Activated CD8-positive, alpha-beta T cell treated with anti-CD3 and anti-CD28 coated beads, Interleukin-2, amount 10 ng/mL, durations not matched to agents 7 days and 5 days (primary cell): ENCODE measurements at regions not wholly inside any gene's neighbourhood (a gene's known extent, or its start where the extent isn't known, plus 50 kb on each side); places are given as distances from the start of the nearest gene placed in this dataset.
"Not testable (repeated sequence)": the region's sequence is repeated elsewhere in the genome, so short reads cannot be mapped to it uniquely, and the experiment has no call there.

Source experiments
- ATAC-seq: fragments of 150-1000 bp; cut with Tn5 transposase; one replicate; pipeline ENCODE4 v1.10.0; 2021; ENCODE audit warnings: moderate library complexity
- CTCF ChIA-PET: fragments of 350-600 bp; sonication (Branson Sonifier 250); formaldehyde crosslinking; loops from one replicate; lab custom pipeline; 2021; ENCODE audit warnings: antibody characterized with exemption; lab: Charles Lee
- POLR2A ChIA-PET: fragments of 350-600 bp; sonication (Branson Sonifier 250); formaldehyde crosslinking; loops from one replicate; lab custom pipeline; 2021; ENCODE audit warnings: antibody characterized with exemption; lab: Charles Lee
- DNase-seq: peaks from one replicate; pipeline ENCODE4 v3.0.0-alpha.2; 2020
- H3K27ac Mint-ChIP-seq: one replicate; pipeline ENCODE4 v1.8.0; 2021; ENCODE audit warnings: mild to moderate bottlenecking, mixed read lengths
- H3K27me3 Mint-ChIP-seq: one replicate; pipeline ENCODE4 v1.8.0; 2021; ENCODE audit warnings: low read depth, mixed read lengths
- H3K36me3 Mint-ChIP-seq: one replicate; pipeline ENCODE4 v1.8.0; 2021; ENCODE audit warnings: low read depth, mixed read lengths
- H3K4me1 Mint-ChIP-seq: one replicate; pipeline ENCODE4 v1.8.0; 2021; ENCODE audit warnings: low read depth, mixed read lengths
- H3K4me3 Mint-ChIP-seq: one replicate; pipeline ENCODE4 v1.8.0; 2021; ENCODE audit warnings: mild to moderate bottlenecking, mixed read lengths
- H3K9me3 Mint-ChIP-seq: one replicate; pipeline ENCODE4 v1.8.0; 2022; ENCODE audit warnings: mixed read lengths; ENCODE audit not compliant: insufficient read depth

DNA sequence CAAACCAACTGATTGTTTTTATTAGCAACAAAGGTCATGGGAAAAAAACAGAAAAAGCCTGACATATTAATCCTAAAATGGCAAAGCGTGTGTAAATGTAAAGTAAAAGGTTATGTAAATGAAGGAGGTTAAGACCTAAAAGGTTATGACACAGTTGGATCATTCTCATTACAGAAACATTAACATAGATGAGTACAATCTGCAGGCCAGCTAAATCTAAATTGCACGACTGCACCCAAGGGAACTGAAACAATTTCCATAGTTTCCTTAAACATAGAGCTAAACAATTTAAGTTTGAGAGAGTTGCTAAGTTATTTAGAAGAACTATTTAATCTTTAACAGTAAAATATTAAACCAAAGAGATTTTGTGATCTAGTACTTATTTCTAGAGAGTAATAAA is 151.6 kb upstream of the UBE2E3 start:
- ChIA-PET POLR2A (no interaction called here), CTCF (no interaction called here)
- no peak overlapping the region for H3K4me3 Mint-ChIP-seq
- ATAC-seq: no peak
- H3K36me3 Mint-ChIP-seq: no peaks in the 10 kb centered on the region
- no peak for DNase-seq
- H3K9me3 Mint-ChIP-seq: no peaks in the 10 kb centered on the region
- H3K4me1 Mint-ChIP-seq: no peaks in the 10 kb centered on the region
- no peak overlapping the region for H3K27ac Mint-ChIP-seq
- H3K27me3 Mint-ChIP-seq: no peaks in the 10 kb centered on the region

DNA sequence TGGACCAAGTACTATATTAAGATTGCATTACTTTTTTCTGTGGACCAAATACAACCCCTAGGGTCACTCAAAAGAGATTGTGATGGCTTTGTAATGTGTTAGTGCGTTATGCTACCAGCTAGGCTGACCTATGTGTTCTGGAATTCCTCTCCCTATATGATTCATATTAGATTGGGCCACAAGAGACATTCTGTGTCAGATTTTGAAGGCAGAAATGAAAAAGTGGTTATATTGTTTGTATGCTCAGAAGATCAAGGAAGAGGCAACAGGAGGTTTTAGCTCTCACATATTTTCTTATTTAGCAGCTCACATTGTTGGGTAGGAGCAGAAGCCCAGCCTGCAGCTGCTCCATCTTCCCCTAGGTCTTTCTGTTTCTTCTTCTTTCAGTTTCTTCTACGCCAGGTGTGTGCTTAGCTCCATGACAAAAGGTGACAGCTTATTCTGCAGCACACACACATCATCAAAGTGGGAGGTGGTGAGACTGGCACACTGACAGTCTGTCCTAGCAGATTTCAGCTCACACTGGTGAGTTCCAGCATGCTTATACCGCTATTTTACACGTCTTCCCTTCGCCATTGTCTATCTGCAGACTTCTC is 156.8 kb upstream of the UBE2E3 start:
- Mint-ChIP-seq H3K36me3 (no peaks in the 10 kb centered on the region), H3K4me1 (no peaks in the 10 kb centered on the region), H3K9me3 (no peaks in the 10 kb centered on the region), H3K27me3 (no peaks in the 10 kb centered on the region), H3K4me3 (no peak overlapping the region), H3K27ac (no peak overlapping the region)
- POLR2A ChIA-PET: no interaction called here
- no peak for ATAC-seq
- DNase-seq: no peak
- CTCF ChIA-PET: no interaction called here

DNA sequence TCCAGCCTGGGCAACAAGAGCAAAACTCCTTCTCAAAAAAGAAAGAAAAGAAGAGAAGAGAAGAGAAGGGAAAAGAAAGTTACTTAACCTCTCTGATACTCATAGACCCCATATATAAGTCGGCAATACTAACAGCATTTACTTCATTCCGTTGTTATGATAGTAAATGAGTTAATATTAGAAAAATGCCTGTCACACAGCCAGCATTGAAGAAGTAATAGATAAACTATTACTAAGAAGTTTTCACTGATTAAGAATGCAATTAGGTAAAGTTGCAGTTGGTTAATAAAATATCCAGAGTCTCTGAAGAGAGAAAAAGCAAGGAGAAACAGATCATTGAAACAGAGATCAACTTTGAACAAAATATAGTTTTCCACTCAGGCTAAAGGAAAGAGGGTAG is 161.3 kb upstream of the UBE2E3 start:
- DNase-seq (no peak), ATAC-seq (no peak)
- no peaks in the 10 kb centered on the region for H3K4me1 Mint-ChIP-seq
- H3K27me3 Mint-ChIP-seq: no peaks in the 10 kb centered on the region
- POLR2A ChIA-PET: no interaction called here
- CTCF ChIA-PET: no interaction called here
- H3K9me3 Mint-ChIP-seq: no peaks in the 10 kb centered on the region
- no peak overlapping the region for H3K27ac Mint-ChIP-seq
- no peaks in the 10 kb centered on the region for H3K36me3 Mint-ChIP-seq
- H3K4me3 Mint-ChIP-seq: no peak overlapping the region

DNA sequence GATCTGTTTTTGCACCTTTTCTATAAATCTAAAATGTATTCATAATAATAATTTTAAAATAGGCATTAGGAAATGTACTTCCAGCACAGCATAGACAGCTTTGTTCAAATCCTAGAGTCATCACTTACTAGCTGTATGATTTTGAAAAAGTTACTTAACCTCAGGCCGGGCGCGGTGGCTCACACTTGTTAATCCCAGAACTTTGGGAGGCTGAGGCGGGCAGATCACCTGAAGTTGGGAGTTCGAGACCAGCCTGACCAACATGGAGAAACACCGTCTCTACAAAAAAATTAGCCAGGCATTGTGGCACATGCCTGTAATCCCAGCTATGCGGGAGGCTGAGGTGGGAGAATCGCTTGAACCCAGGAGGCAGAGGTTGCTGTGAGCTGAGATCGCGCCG is 161.7 kb upstream of the UBE2E3 start:
- H3K27ac Mint-ChIP-seq, ATAC-seq, H3K4me1 Mint-ChIP-seq, CTCF ChIA-PET, POLR2A ChIA-PET, DNase-seq, H3K27me3 Mint-ChIP-seq, H3K9me3 Mint-ChIP-seq, H3K4me3 Mint-ChIP-seq, H3K36me3 Mint-ChIP-seq: not testable (repeated sequence)

DNA sequence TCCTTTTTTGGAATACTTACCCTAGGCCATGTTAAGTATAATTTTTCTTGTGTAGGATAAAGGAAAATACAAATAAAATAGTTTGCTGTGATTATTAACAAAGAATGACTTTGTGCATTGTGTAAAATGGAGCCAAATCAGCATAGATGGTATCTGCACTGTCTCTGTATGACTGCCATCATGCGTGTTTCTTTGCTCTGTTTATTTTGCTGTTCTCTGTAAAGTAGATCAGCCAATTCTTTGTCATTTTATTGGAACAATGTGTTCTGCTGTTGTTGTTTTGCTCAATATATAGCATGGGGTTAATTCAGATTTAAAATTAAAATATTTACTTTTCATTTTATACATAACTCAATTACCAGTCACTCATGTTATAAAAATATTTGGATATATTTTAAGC is 181.3 kb upstream of the UBE2E3 start:
- no peaks in the 10 kb centered on the region for H3K4me1 Mint-ChIP-seq
- no peak overlapping the region for H3K27ac Mint-ChIP-seq
- DNase-seq (no peak), ATAC-seq (no peak)
- ChIA-PET CTCF (no interaction called here), POLR2A (no interaction called here)
- H3K36me3 Mint-ChIP-seq: no peaks in the 10 kb centered on the region
- no peak overlapping the region for H3K4me3 Mint-ChIP-seq
- H3K27me3 Mint-ChIP-seq: no peaks in the 10 kb centered on the region
- no peaks in the 10 kb centered on the region for H3K9me3 Mint-ChIP-seq

DNA sequence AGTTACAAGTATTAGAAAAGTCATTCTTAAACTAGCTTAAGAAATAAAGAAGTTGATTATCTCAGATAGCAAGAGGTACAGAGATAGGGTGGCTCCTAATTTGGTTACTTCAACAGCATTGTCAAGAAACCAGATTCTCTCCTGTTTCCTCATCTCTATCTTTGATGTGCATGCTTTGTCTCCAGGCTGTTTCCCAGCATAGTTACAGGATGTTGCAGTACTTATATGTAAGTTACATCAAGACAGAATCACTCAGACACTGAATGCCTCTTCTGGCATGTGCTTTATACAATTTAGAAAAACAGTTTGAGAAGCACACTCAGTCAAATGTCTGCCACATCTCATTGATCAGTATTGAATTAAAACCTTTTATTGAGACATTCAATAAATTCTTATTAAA is 189.5 kb upstream of the UBE2E3 start:
- Mint-ChIP-seq H3K9me3 (no peaks in the 10 kb centered on the region), H3K4me3 (no peak overlapping the region), H3K27me3 (no peaks in the 10 kb centered on the region), H3K27ac (no peak overlapping the region), H3K4me1 (no peaks in the 10 kb centered on the region), H3K36me3 (no peaks in the 10 kb centered on the region)
- ATAC-seq: no peak
- CTCF ChIA-PET: no interaction called here
- POLR2A ChIA-PET: no interaction called here
- DNase-seq: no peak

DNA sequence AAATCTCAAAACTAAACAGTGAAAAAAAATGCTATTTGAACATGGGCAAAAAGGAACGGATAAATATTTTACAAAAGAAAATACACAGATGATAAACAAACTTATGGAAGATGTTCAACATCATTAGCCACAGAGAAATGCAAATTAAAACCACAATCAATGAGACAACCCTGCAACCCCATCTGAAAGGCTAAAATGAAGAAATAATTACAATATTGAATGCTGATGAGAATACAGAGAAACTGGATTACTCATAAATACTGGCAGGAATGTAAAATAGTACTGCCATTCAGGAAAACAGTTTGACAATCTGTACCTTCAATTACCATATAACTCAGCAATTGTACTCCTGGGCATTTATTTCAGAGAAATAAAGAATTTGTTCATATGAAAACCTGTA is 193.1 kb upstream of the UBE2E3 start:
- DNase-seq (no peak), ATAC-seq (no peak)
- no peaks in the 10 kb centered on the region for H3K36me3 Mint-ChIP-seq
- no peaks in the 10 kb centered on the region for H3K27me3 Mint-ChIP-seq
- no peak overlapping the region for H3K27ac Mint-ChIP-seq
- POLR2A ChIA-PET: no interaction called here
- CTCF ChIA-PET: no interaction called here
- no peak overlapping the region for H3K4me3 Mint-ChIP-seq
- no peaks in the 10 kb centered on the region for H3K9me3 Mint-ChIP-seq
- H3K4me1 Mint-ChIP-seq: no peaks in the 10 kb centered on the region

DNA sequence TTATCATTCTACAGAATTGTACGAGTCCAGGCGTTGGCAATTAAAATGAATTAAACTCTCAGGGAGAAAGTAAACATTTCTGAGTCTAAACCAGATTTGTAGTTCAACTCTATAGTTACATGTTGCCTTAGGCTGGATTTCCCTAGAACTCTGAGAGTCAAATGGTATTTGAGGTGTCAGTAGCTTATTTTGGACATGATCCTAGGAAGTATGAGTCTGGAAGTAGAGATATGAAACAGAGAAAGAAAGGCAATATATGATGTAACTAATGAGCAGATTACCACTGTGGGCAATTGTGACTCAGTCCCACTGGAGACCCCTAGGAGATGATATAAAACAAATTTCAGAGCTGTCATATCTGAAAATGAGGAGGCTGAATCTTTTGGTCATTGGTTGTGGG is 199.1 kb upstream of the UBE2E3 start:
- H3K4me1 Mint-ChIP-seq: no peaks in the 10 kb centered on the region
- ChIA-PET CTCF (no interaction called here), POLR2A (no interaction called here)
- H3K27ac Mint-ChIP-seq: no peak overlapping the region
- H3K9me3 Mint-ChIP-seq: no peaks in the 10 kb centered on the region
- no peak for DNase-seq
- H3K4me3 Mint-ChIP-seq: no peak overlapping the region
- ATAC-seq: no peak
- H3K36me3 Mint-ChIP-seq: no peaks in the 10 kb centered on the region
- no peaks in the 10 kb centered on the region for H3K27me3 Mint-ChIP-seq

DNA sequence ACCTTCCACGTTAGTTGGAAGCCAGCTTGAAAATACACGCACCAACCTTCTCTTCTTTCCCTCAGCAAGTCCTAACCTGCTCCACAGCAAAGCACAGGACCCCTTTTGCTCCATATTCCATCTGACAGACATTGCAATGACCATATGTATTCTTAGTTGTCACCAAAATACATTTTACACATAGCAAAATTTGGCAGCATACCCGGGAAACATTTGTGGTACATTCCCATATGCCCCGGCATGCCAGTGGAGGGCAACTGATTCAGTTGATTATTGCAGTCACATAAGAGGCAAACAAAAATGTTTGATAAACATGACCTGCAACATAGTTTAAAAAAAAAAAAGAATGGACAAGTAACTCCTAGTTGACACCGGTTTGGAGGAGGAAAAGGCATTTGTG is 202.1 kb upstream of the UBE2E3 start:
- ChIA-PET POLR2A (no interaction called here), CTCF (no interaction called here)
- ATAC-seq (no peak), DNase-seq (no peak)
- Mint-ChIP-seq H3K36me3 (no peaks in the 10 kb centered on the region), H3K4me3 (no peak overlapping the region), H3K27me3 (no peaks in the 10 kb centered on the region), H3K9me3 (no peaks in the 10 kb centered on the region), H3K4me1 (no peaks in the 10 kb centered on the region), H3K27ac (no peak overlapping the region)

DNA sequence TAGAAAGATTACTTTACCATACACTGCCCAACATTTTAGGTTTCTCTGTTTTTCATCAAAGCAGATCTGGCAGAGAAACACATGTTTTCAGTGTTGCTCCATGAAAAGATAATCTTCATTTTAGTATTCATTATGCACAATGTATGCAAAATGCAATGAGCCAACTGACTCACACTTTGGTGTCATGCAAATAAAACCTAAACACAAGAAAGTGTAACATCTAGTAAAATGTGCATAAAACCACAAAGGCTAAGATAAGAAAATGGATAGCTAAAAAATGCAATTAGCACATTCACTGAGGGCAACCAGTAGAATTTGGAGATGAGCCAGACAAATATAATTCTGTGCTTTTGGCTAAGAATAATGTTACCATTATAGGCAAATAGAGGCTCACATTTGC is 203.5 kb upstream of the UBE2E3 start:
- no peak overlapping the region for H3K27ac Mint-ChIP-seq
- H3K4me1 Mint-ChIP-seq: no peaks in the 10 kb centered on the region
- ChIA-PET POLR2A (no interaction called here), CTCF (no interaction called here)
- H3K36me3 Mint-ChIP-seq: no peaks in the 10 kb centered on the region
- H3K4me3 Mint-ChIP-seq: no peak overlapping the region
- DNase-seq (no peak), ATAC-seq (no peak)
- H3K9me3 Mint-ChIP-seq: no peaks in the 10 kb centered on the region
- no peaks in the 10 kb centered on the region for H3K27me3 Mint-ChIP-seq

DNA sequence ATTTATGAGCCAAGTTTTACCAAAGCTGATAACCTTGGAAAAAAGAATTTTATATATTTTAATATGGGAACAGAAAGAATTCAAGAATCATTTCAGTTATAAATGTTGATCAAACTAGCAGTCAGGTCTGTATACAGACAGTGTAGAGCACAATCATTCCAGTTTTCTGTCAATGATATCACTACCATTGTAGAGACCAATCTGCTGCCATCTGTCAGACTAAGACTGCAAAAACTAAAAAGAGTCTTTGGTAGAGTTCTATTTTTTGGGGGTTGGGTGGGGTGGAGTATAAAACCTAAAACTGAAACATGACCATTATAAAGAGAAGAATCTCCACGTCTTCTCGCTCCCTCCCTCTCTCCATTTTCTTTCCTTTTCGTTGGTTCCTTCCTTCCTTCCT is 204.7 kb upstream of the UBE2E3 start:
- Mint-ChIP-seq H3K4me1 (no peaks in the 10 kb centered on the region), H3K27ac (no peak overlapping the region), H3K27me3 (no peaks in the 10 kb centered on the region), H3K4me3 (no peak overlapping the region), H3K9me3 (no peaks in the 10 kb centered on the region), H3K36me3 (no peaks in the 10 kb centered on the region)
- CTCF ChIA-PET: no interaction called here
- ATAC-seq (no peak), DNase-seq (no peak)
- POLR2A ChIA-PET: no interaction called here

DNA sequence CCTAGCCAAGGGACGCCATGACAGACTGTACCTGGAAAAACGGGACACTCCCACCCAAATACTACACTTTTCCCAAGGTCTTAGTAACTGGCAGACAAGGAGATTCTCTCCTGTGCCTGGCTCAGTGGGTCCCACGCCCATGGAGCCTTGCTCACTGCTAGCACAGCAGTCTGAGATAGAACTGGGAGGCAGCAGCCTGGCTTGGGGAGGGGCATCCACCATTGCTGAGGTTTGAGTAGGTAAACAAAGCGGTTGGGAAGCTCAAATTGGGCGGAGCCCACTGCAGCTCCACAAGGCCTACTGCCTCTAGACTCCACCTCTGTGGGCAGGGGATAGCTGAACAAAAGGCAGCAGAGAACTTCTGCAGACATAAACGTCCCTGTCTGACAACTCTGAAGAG is 215.1 kb upstream of the UBE2E3 start:
- H3K9me3 Mint-ChIP-seq, ATAC-seq, H3K4me3 Mint-ChIP-seq, POLR2A ChIA-PET, DNase-seq, H3K27ac Mint-ChIP-seq, H3K36me3 Mint-ChIP-seq, CTCF ChIA-PET, H3K4me1 Mint-ChIP-seq, H3K27me3 Mint-ChIP-seq: not testable (repeated sequence)

DNA sequence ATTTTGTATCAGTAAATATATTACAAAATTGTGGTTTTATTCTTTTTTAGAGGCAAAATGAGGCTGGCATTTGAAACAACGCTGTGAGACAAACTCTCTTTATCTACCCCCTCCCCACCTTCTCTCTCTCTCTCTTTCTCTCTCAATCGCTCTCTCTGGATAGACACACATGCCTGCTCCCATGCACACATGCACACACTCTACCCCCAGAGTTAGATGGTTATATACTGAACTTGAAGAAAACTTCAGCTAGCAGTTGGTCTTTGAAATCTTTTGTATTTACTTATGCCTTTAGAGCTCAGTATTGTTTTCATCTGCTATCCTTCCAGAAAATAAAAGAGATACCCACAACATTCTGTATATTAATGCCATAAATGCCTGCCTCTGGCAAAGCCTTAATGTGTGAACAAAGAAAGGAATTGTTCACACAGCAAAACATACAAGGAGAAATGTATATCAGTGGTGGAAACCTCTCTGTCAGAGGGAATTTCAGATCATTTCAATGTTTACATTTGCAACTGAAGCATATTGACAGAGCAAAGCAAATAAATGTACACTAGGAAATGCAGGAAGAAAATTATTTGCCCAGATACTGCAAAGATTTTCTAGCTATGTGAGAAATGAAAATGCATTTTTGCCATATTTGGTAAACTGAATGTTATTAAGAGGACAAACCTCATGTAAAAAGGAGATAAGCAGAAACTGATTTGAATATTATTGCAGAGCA is 217.0 kb upstream of the UBE2E3 start:
- no peaks in the 10 kb centered on the region for H3K9me3 Mint-ChIP-seq
- H3K27ac Mint-ChIP-seq: no peak overlapping the region
- no peaks in the 10 kb centered on the region for H3K4me1 Mint-ChIP-seq
- ChIA-PET CTCF (no interaction called here), POLR2A (no interaction called here)
- H3K36me3 Mint-ChIP-seq: no peaks in the 10 kb centered on the region
- H3K27me3 Mint-ChIP-seq: no peaks in the 10 kb centered on the region
- no peak for ATAC-seq
- DNase-seq: no peak
- H3K4me3 Mint-ChIP-seq: no peak overlapping the region
